ENCODE measurements at regions not wholly inside any gene's neighbourhood (a gene's known extent, or its start where the extent isn't known, plus 50 kb on each side); places are given as distances from the start of the nearest gene placed in this dataset.

DNA sequence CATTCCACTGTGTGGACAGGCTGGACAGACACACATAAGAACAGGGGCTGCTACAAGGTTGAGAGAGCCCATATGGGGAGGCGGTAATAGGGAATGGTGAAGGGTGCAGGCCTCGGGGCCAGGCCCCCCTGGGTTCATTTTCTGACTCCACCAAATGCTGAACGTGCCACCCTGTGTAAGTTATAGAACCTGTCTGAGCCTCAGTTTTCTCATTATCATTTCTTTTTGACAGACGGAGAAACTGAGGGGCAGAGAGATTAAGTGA lies 569.5 kb downstream of the PTPRU start:
- DNase-seq (ENCODE audit: low read depth in 1 of 2, low spot score in 1 of 2) (no peak), ATAC-seq (no peak), FAIRE-seq (no peak)
- Histone ChIP-seq H3K9me3 (no peaks in the 10 kb centered on the region), H3K27ac (no peak overlapping the region), H3K4me1 (no peaks in the 10 kb centered on the region), H3K4me3 (no peak overlapping the region), H3K4me2 (no peak overlapping the region)
- ChIA-PET POLR2A (no interaction called here), CTCF (interaction anchor here (1.2 kb wide), 1 partner anchor 281 kb away, joined by 3 read pairs; no protein-coding TSS in a partner anchor)
- TF ChIP-seq RARB (CRISPR knock-in tag; IDR thresholded peaks at IDR 0.05) (no peak), ZFP36 (IDR thresholded peaks at IDR 0.05; ENCODE audit: borderline replicate concordance, partially characterized antibody) (no peak), POLR2AphosphoS2 (conservative IDR thresholded peaks at IDR 0.05; ENCODE audit: low read length) (no peak), RAD21 (conservative IDR thresholded peaks at IDR 0.05 in 1 of 2, IDR thresholded peaks at IDR 0.05 in 1 of 2) (no peak), TP53 (CRISPR knock-in tag; IDR thresholded peaks at IDR 0.05) (no peak), FOSB (CRISPR knock-in tag; IDR thresholded peaks at IDR 0.05) (no peak), MAFK (IDR thresholded peaks at IDR 0.05; ENCODE audit: partially characterized antibody) (no peak), CHD4 (IDR thresholded peaks at IDR 0.05; ENCODE audit: borderline replicate concordance) (no peak), KDM1A (IDR thresholded peaks at IDR 0.05; ENCODE audit: low read depth) (no peak), KDM5A (IDR thresholded peaks at IDR 0.05) (no peak), HOXB5 (CRISPR knock-in tag; IDR thresholded peaks at IDR 0.05) (no peak), SMC3 (IDR thresholded peaks at IDR 0.05) (no peak), CBX2 (IDR thresholded peaks at IDR 0.05; ENCODE audit: borderline replicate concordance, low read depth) (no peak), PHF8 (IDR thresholded peaks at IDR 0.05; ENCODE audit: borderline replicate concordance, low read depth) (no peak), BHLHE40 (IDR thresholded peaks at IDR 0.05; ENCODE audit: low read depth, low read length) (no peak), JUN (IDR thresholded peaks at IDR 0.05) (no peak), NFE2L2 (conservative IDR thresholded peaks at IDR 0.05; ENCODE audit: low read length) (no peak)
- TF ChIP-seq, protein P1, sequence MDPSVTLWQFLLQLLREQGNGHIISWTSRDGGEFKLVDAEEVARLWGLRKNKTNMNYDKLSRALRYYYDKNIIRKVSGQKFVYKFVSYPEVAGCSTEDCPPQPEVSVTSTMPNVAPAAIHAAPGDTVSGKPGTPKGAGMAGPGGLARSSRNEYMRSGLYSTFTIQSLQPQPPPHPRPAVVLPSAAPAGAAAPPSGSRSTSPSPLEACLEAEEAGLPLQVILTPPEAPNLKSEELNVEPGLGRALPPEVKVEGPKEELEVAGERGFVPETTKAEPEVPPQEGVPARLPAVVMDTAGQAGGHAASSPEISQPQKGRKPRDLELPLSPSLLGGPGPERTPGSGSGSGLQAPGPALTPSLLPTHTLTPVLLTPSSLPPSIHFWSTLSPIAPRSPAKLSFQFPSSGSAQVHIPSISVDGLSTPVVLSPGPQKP (IDR thresholded peaks at IDR 0.05; ENCODE audit: low read depth, low read length): no peak
- WGBS (ENCODE audit: missing lambda C conversion rate): 48% methylated on average over 3 of the region's 4 CpGs

DNA sequence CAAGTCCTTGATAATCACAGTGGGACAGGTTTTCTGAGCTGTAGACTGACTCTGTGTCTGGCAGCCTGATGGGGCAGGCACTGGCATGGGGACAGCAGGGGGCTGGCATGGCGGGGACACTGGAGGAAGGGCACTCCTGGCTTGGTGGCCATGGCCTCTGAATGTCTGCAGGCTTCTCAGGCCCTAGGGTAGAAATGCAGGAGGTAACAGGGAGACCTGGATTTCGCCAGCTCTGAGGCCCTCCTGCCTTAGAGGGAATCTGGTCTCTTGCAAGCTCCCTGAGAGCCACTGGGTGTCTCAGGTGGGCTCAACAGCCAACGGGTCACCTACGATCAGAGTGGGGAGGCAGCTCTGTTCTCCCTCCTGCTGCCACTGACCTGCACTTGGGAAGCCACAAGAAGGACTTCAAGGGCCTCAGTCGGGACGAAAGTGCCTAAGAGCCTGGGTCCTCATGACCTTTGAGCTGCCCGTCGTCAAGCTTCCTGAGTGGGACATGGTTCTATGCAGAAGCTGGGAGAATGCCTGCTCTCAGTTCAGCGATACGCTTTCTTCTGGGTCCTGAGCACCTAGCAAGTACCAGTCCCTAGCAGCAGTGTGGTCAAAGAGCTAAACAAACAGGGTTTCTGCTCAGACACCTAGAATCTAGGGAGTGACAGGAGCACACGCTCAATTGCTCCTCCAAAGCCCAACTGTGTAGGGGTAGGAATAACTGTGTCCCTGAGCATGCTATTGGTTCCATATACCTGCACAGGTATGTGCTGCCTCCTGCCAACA lies 569.0 kb downstream of the PTPRU start:
- Histone ChIP-seq H3K4me1 (no peaks in the 10 kb centered on the region), H3K27ac (no peak overlapping the region), H3K4me3 (no peak overlapping the region), H3K4me2 (no peak overlapping the region), H3K9me3 (no peaks in the 10 kb centered on the region)
- no peak for DNase-seq (ENCODE audit: low read depth in 1 of 2, low spot score in 1 of 2)
- ChIA-PET POLR2A (no interaction called here), CTCF (interaction anchor here (1.0 to 1.2 kb wide), 2 partner anchors 13 to 282 kb away, joined by 3 read pairs; no protein-coding TSS in a partner anchor)
- no peak for FAIRE-seq
- no peak for ATAC-seq
- TF ChIP-seq, protein P2, sequence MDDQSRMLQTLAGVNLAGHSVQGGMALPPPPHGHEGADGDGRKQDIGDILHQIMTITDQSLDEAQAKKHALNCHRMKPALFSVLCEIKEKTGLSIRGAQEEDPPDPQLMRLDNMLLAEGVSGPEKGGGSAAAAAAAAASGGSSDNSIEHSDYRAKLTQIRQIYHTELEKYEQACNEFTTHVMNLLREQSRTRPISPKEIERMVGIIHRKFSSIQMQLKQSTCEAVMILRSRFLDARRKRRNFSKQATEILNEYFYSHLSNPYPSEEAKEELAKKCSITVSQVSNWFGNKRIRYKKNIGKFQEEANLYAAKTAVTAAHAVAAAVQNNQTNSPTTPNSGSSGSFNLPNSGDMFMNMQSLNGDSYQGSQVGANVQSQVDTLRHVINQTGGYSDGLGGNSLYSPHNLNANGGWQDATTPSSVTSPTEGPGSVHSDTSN (IDR thresholded peaks at IDR 0.05): no peak
- 60% methylated on average over 5 of the region's 11 CpGs for WGBS (ENCODE audit: missing lambda C conversion rate)

DNA sequence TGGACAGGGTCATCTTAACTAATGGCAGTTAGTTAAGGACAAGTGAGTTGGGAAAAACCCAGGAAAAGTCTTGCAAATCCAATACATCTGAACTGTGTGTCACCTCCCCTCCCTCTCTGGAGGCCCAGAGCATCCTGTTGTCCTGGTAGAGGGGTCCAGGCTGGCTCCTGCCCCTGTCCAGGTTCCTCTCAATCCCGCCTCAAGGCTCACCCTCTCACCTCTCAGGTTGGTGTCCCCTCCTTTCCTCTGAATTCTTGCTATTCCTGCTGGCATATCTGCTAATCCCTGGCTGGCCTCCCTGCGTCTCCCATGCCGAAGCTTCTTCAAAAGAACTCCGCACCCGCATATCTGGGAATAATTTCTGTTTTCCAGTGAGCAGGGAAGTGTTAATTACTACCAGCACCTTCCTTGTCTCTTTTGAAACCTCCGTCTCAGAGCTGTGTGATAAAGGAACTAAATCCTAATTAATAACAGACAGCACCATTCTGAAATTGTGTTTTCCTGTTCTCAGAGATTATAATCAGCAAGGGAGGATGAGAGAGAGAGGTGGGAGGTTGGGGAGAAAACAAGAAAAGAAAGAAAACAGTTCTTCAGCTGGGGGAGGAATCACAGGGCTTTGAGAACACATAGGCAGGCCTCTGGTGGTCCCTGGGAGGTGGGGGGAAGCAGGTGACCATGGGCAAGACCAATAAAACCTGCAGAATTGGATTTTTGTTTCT lies 568.0 kb downstream of the PTPRU start:
- CTCF ChIA-PET: interaction anchor here (0.8 to 1.2 kb wide), 3 partner anchors 12 to 576 kb away, joined by 3 read pairs; no protein-coding TSS in a partner anchor
- FAIRE-seq (no peak), ATAC-seq (no peak), DNase-seq (ENCODE audit: low read depth in 1 of 2, low spot score in 1 of 2) (no peak)
- 63% methylated on average over 5 of the region's 6 CpGs for WGBS (ENCODE audit: missing lambda C conversion rate)
- POLR2A ChIA-PET: no interaction called here
- Histone ChIP-seq H3K9me3 (no peaks in the 10 kb centered on the region), H3K4me2 (no peak overlapping the region), H3K27ac (no peak overlapping the region), H3K4me3 (no peak overlapping the region), H3K4me1 (no peaks in the 10 kb centered on the region)
- TF ChIP-seq ZNF302 (CRISPR knock-in tag; IDR thresholded peaks at IDR 0.05) (no peak), HOXB5 (CRISPR knock-in tag; IDR thresholded peaks at IDR 0.05) (no peak), MAFK (IDR thresholded peaks at IDR 0.05; ENCODE audit: partially characterized antibody) (no peak), POLR2A (IDR thresholded peaks at IDR 0.05; ENCODE audit: low read length) (no peak)
